ENCODE measurements at regions not wholly inside any gene's neighbourhood (a gene's known extent, or its start where the extent isn't known, plus 50 kb on each side); places are given as distances from the start of the nearest gene placed in this dataset.
"Not testable (repeated sequence)": the region's sequence is repeated elsewhere in the genome, so short reads cannot be mapped to it uniquely, and the experiment has no call there.

DNA sequence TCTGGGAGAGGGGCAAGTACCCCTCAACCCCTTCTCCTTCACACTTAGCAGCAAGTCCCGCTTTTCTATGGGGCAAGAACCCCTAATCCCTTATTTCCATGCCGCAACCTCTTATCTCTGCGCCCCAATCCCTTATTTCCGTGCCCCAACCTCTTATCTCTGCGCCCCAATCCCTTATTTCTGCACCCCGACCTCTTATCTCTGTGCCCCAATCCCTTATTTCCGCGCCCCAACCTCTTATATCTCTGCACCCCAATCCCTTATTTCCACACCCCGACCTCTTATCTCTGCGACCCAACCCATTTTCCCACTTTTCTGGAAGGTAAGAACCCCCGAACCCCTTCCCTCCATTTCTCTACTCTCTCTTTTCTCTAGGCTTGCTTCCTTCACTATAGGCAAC lies 95.6 kb upstream of the RAB4A start:
- TF ChIP-seq, protein P1, sequence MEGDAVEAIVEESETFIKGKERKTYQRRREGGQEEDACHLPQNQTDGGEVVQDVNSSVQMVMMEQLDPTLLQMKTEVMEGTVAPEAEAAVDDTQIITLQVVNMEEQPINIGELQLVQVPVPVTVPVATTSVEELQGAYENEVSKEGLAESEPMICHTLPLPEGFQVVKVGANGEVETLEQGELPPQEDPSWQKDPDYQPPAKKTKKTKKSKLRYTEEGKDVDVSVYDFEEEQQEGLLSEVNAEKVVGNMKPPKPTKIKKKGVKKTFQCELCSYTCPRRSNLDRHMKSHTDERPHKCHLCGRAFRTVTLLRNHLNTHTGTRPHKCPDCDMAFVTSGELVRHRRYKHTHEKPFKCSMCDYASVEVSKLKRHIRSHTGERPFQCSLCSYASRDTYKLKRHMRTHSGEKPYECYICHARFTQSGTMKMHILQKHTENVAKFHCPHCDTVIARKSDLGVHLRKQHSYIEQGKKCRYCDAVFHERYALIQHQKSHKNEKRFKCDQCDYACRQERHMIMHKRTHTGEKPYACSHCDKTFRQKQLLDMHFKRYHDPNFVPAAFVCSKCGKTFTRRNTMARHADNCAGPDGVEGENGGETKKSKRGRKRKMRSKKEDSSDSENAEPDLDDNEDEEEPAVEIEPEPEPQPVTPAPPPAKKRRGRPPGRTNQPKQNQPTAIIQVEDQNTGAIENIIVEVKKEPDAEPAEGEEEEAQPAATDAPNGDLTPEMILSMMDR (IDR thresholded peaks at IDR 0.05), result not testable (repeated sequence)
- TF ChIP-seq POLR2A (IDR thresholded peaks at IDR 0.05), result not testable (repeated sequence)
